Smooth muscle cell (in vitro differentiated cells): ENCODE measurements at regions not wholly inside any gene's neighbourhood (a gene's known extent, or its start where the extent isn't known, plus 50 kb on each side); places are given as distances from the start of the nearest gene placed in this dataset.

ENCODE experiments used
- DNase-seq: peaks from one replicate; lab custom pipeline; 2025; ENCODE audit not compliant: unreplicated experiment; lab: John Stamatoyannopoulos, UW
- H2AFZ ChIP-seq: fragments of 200-600 bp; sonication (generic); 2 replicates; pipeline ENCODE4 v1.6.0; 2016; ENCODE audit warnings: antibody characterized with exemption, low read depth, mild to moderate bottlenecking
- H3F3A ChIP-seq: fragments of 200-600 bp; sonication (generic); 2 replicates; pipeline ENCODE4 v1.6.0; 2017; ENCODE audit warnings: antibody characterized with exemption, low read depth
- H3K27ac ChIP-seq: fragments of 200-600 bp; sonication (generic); 2 replicates; pipeline ENCODE4 v1.5.1; 2016; ENCODE audit warnings: low read depth, mild to moderate bottlenecking
- H3K27me3 ChIP-seq: fragments of 200-600 bp; sonication (generic); 2 replicates; pipeline ENCODE4 v1.6.1; 2016; ENCODE audit warnings: low read depth, mild to moderate bottlenecking
- H3K36me3 ChIP-seq: fragments of 200-600 bp; sonication (generic); 2 replicates; pipeline ENCODE4 v1.5.1; 2016; ENCODE audit warnings: low read depth
- H3K4me1 ChIP-seq: fragments of 200-600 bp; sonication (generic); 2 replicates; pipeline ENCODE4 v1.5.1; 2016; ENCODE audit warnings: low read depth
- H3K4me2 ChIP-seq: fragments of 200-600 bp; sonication (generic); 2 replicates; pipeline ENCODE4 v1.6.0; 2016; ENCODE audit warnings: mild to moderate bottlenecking
- H3K4me3 ChIP-seq: fragments of 200-600 bp; sonication (generic); 2 replicates; pipeline ENCODE4 v1.5.1; 2016; ENCODE audit warnings: mild to moderate bottlenecking
- H3K79me2 ChIP-seq: fragments of 200-600 bp; sonication (generic); 2 replicates; pipeline ENCODE4 v1.6.0; 2016; ENCODE audit warnings: low read depth, mild to moderate bottlenecking
- H3K9ac ChIP-seq: fragments of 200-600 bp; sonication (generic); 2 replicates; pipeline ENCODE4 v1.6.0; 2016; ENCODE audit warnings: low read depth
- H3K9me3 ChIP-seq: fragments of 200-600 bp; sonication (generic); replicated peaks from 2 replicates; pipeline ENCODE4 v1.5.1; 2016; ENCODE audit warnings: low read depth
- H4K20me1 ChIP-seq: fragments of 200-600 bp; sonication (generic); 2 replicates; pipeline ENCODE4 v1.6.0; 2016; ENCODE audit warnings: low read depth
- whole genome bisulfite sequencing: methylation state at CpG from one replicate; pipeline ENCODE4 v1.1.7; 2016; ENCODE audit warnings: low lambda C conversion rate; 5-methylcytosine and 5-hydroxymethylcytosine counted together
- TF ChIP-seq, protein P1 (sequence below): fragments of 200-600 bp; sonication (generic); IDR thresholded peaks from 2 replicates; pipeline ENCODE4 v1.5.1; 2017; ENCODE audit warnings: borderline replicate concordance, mild to moderate bottlenecking, antibody characterized with exemption; ENCODE audit not compliant: insufficient read depth, poor library complexity, severe bottlenecking

GRCh38 chr10:129024046-129024445 is 443.0 kb upstream of the MGMT start:
- Histone ChIP-seq H3K36me3 (no peaks in the 10 kb centered on the region), H3K4me2 (no peak overlapping the region), H3K79me2 (no peaks in the 10 kb centered on the region), H3K9me3 (no peaks in the 10 kb centered on the region), H3K4me3 (no peak overlapping the region), H3F3A (no peaks in the 10 kb centered on the region), H4K20me1 (no peaks in the 10 kb centered on the region), H3K27me3 (no peaks in the 10 kb centered on the region), H3K27ac (no peak overlapping the region), H3K4me1 (peaks cover 4% of the 10 kb centered on the region), H2AFZ (no peak overlapping the region), H3K9ac (no peak overlapping the region)
- WGBS, result 76% methylated on average over 8 of the region's 8 CpGs
- DNase-seq, result no peak
- TF ChIP-seq, protein P1, sequence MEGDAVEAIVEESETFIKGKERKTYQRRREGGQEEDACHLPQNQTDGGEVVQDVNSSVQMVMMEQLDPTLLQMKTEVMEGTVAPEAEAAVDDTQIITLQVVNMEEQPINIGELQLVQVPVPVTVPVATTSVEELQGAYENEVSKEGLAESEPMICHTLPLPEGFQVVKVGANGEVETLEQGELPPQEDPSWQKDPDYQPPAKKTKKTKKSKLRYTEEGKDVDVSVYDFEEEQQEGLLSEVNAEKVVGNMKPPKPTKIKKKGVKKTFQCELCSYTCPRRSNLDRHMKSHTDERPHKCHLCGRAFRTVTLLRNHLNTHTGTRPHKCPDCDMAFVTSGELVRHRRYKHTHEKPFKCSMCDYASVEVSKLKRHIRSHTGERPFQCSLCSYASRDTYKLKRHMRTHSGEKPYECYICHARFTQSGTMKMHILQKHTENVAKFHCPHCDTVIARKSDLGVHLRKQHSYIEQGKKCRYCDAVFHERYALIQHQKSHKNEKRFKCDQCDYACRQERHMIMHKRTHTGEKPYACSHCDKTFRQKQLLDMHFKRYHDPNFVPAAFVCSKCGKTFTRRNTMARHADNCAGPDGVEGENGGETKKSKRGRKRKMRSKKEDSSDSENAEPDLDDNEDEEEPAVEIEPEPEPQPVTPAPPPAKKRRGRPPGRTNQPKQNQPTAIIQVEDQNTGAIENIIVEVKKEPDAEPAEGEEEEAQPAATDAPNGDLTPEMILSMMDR, result no peak

GRCh38 chr10:129025787-129026186 is 441.3 kb upstream of the MGMT start:
- no peak overlapping the region for H3K9ac ChIP-seq
- H3K4me2 ChIP-seq, result no peak overlapping the region
- TF ChIP-seq, protein P1, result no peak
- H3F3A ChIP-seq, result no peaks in the 10 kb centered on the region
- 79% methylated on average over 9 of the region's 10 CpGs for WGBS
- H3K27ac ChIP-seq, result no peak overlapping the region
- no peaks in the 10 kb centered on the region for H3K9me3 ChIP-seq
- H3K27me3 ChIP-seq, result peaks cover 9% of the 10 kb centered on the region
- H3K4me1 ChIP-seq, result peaks cover 4% of the 10 kb centered on the region
- no peak overlapping the region for H2AFZ ChIP-seq
- H4K20me1 ChIP-seq, result no peaks in the 10 kb centered on the region
- DNase-seq, result no peak
- H3K36me3 ChIP-seq, result no peaks in the 10 kb centered on the region
- H3K4me3 ChIP-seq, result no peak overlapping the region
- H3K79me2 ChIP-seq, result no peaks in the 10 kb centered on the region

DNA sequence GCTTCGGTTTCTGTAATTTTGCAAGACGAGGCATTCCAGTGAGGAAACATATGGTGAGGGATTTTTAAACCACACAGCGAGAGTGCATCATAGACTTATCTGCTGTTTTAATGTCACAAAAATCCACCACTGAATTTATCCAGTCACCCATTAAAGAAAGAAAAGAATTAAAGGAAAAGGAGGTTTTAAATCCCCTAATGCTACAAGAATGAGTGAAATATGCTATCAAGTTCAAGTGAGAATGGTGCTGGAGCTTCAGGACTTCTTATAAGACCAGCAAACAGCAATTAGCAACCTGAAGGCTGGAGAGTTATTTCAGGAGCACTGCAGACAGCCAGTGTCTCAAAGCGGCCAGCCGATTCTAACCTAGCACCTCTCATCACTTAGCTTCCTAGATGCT is 439.1 kb upstream of the MGMT start:
- TF ChIP-seq, protein P1, result no peak
- no peaks in the 10 kb centered on the region for H4K20me1 ChIP-seq
- no peaks in the 10 kb centered on the region for H3K9me3 ChIP-seq
- H3K4me3 ChIP-seq, result no peak overlapping the region
- H3K9ac ChIP-seq, result no peak overlapping the region
- no peak overlapping the region for H3K27ac ChIP-seq
- H3K79me2 ChIP-seq, result no peaks in the 10 kb centered on the region
- no peaks in the 10 kb centered on the region for H3K36me3 ChIP-seq
- H2AFZ ChIP-seq, result no peak overlapping the region
- H3F3A ChIP-seq, result no peaks in the 10 kb centered on the region
- WGBS, result 43% methylated on average over 5 of the region's 5 CpGs
- H3K4me2 ChIP-seq, result peak overlapping the region; percentile 51
- no peak for DNase-seq
- H3K4me1 ChIP-seq, result peaks cover 2% of the 10 kb centered on the region
- peaks cover 22% of the 10 kb centered on the region for H3K27me3 ChIP-seq

DNA sequence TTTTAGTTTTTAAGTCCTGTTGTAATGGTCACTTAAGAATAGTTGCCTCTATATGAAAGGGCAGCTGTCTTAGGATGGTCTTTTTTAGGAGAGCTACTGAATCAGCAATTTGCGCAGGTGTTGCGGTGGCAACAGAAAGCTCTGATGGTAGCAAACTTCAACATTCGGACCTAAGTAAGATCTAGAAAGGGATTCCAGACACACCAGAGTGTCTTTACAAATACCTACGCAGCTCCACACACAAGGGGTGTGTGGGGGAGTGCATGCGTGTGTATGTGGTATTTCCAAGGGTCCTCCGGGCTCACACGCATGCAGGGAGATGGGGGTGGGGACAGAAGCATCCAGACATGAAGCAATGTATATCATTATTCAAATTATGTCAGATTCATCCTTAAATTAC is 438.6 kb upstream of the MGMT start:
- H3K4me3 ChIP-seq, result no peak overlapping the region
- H3K4me2 ChIP-seq, result no peak overlapping the region
- H3K9ac ChIP-seq, result no peak overlapping the region
- DNase-seq, result no peak
- H3K4me1 ChIP-seq, result no peaks in the 10 kb centered on the region
- peaks cover 22% of the 10 kb centered on the region for H3K27me3 ChIP-seq
- no peaks in the 10 kb centered on the region for H4K20me1 ChIP-seq
- no peaks in the 10 kb centered on the region for H3F3A ChIP-seq
- no peak overlapping the region for H3K27ac ChIP-seq
- WGBS, result 94% methylated on average over 7 of the region's 7 CpGs
- no peaks in the 10 kb centered on the region for H3K79me2 ChIP-seq
- TF ChIP-seq, protein P1, result no peak
- no peak overlapping the region for H2AFZ ChIP-seq
- no peaks in the 10 kb centered on the region for H3K36me3 ChIP-seq
- H3K9me3 ChIP-seq, result no peaks in the 10 kb centered on the region
